ENCODE measurements at regions not wholly inside any gene's neighbourhood (a gene's known extent, or its start where the extent isn't known, plus 50 kb on each side); places are given as distances from the start of the nearest gene placed in this dataset.

DNA sequence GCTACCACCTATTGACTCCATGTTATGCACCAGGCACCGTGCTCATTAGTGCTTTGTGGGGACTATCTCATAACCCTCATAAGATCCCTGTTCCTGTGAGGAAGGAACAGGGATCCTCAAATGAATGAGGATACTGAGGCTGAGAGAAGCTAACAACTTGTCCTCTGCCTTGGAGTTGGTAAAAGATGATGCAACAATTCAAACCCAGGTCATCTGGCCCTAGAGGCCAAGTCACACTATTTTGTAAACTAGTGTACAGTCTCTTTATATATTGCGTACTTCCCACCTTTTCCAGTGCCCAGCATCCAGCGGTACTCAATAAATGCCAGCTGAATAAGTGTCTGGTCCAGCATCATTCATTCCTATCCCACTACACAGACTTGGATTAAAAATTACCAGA lies 92.6 kb downstream of the RCN1 start:
- TF ChIP-seq POLR2A (IDR thresholded peaks at IDR 0.05) = no peak
- TF ChIP-seq POLR2AphosphoS5 (IDR thresholded peaks at IDR 0.05) = no peak
- TF ChIP-seq, protein P1, sequence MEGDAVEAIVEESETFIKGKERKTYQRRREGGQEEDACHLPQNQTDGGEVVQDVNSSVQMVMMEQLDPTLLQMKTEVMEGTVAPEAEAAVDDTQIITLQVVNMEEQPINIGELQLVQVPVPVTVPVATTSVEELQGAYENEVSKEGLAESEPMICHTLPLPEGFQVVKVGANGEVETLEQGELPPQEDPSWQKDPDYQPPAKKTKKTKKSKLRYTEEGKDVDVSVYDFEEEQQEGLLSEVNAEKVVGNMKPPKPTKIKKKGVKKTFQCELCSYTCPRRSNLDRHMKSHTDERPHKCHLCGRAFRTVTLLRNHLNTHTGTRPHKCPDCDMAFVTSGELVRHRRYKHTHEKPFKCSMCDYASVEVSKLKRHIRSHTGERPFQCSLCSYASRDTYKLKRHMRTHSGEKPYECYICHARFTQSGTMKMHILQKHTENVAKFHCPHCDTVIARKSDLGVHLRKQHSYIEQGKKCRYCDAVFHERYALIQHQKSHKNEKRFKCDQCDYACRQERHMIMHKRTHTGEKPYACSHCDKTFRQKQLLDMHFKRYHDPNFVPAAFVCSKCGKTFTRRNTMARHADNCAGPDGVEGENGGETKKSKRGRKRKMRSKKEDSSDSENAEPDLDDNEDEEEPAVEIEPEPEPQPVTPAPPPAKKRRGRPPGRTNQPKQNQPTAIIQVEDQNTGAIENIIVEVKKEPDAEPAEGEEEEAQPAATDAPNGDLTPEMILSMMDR (IDR thresholded peaks at IDR 0.05 in 8 of 11, conservative IDR thresholded peaks at IDR 0.05 in 3 of 11) = no peak
- H3K4me1 ChIP-seq = no peaks in the 10 kb centered on the region
- H3K27me3 ChIP-seq (replicated peaks in 1 of 7) = peaks cover 0 to 12% (median 0%) of the 10 kb centered on the region in 7 donors
- no peak overlapping the region for H3K4me3 ChIP-seq
- intact Hi-C loops (cut with DNase I; ENCODE audit: low total_unique reads) = no loop called here
- no peaks in the 10 kb centered on the region for H3K9me3 ChIP-seq
- H3K36me3 ChIP-seq = no peaks in the 10 kb centered on the region
- H3K27ac ChIP-seq = no peak overlapping the region
- 89 to 96% (median 92%) methylated on average over 3 of the region's 3 CpGs for WGBS, 5 donors
- DNase-seq = no peak

DNA sequence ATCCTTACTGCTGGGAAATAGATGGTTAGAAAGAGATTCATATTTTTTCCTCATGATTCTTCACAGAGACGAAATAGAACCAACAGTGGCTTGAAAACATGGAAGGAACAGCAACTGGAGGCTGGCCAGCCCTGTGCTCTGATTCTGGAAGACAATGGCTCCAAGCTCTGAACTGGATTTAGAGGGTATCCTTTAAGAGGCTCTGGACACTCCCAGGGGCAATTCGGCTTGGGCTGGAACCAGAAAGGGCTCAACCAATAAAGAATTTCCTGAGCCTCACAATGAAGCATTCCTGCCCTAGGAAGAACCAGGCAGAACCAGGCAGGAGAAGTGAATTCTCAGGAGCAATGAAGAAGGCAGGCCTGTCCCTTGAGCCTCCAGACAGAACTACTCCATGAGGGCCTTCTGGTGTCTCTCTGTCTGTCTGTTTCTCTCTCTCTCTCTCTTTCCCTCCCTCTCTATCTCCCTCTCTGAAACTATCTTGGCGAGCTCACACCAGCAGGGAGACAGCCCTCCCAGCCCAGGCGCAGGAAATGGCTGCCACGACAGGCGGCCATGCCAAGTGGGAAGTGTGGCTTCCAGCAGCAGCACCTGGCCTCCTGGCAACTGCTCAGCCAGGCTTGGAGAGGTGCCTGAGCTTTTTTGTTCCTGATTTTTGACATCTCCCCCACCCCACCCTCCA lies 93.3 kb downstream of the RCN1 start:
- no peak for TF ChIP-seq POLR2AphosphoS5 (IDR thresholded peaks at IDR 0.05)
- TF ChIP-seq, protein P1 (IDR thresholded peaks at IDR 0.05 in 8 of 11, conservative IDR thresholded peaks at IDR 0.05 in 3 of 11) = no peak
- no peak for TF ChIP-seq POLR2A (IDR thresholded peaks at IDR 0.05)
- intact Hi-C loops (cut with DNase I; ENCODE audit: low total_unique reads) = no loop called here
- DNase-seq = no peak
- Histone ChIP-seq H3K27ac (no peak overlapping the region), H3K4me1 (no peaks in the 10 kb centered on the region), H3K9me3 (no peaks in the 10 kb centered on the region), H3K4me3 (no peak overlapping the region), H3K27me3 (replicated peaks in 1 of 7) (peaks cover 0 to 12% (median 0%) of the 10 kb centered on the region in 7 donors), H3K36me3 (no peaks in the 10 kb centered on the region)
- 39 to 56% (median 46%) methylated on average over 6 of the region's 6 CpGs for WGBS, 5 donors

DNA sequence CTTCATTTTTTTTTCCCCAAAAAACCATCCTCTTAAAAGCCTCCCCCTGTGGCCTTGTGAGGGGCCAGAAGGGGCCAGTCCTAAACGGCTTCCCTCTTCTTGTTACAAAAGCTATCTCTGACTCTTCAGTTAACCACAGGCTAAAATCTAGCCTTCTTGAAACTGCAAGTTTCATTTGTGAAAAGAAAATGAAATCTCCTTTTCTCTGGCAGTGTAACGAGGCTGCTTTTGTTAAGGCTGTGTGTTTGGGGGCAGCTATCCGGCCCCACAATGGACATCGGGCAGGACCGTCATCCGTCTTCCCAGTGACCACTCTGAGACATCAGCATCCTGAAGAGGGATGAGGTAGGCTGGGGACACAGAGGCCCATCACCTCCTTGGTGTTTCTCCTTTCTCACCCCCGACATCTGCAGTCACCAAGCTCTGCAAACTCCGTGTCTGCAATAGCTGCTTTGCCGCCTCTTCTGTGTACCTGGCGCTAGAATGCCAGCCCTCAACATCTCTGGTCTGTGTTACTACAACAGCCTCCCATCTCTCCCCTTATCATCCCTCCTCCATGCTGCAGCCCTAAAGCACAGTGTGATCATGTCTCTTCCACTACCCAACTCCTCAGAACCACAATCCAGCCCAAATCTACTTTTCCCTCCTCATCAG lies 94.0 kb downstream of the RCN1 start:
- TF ChIP-seq, protein P1 (IDR thresholded peaks at IDR 0.05 in 8 of 11, conservative IDR thresholded peaks at IDR 0.05 in 3 of 11) = no peak
- TF ChIP-seq POLR2A (IDR thresholded peaks at IDR 0.05) (no peak), POLR2AphosphoS5 (IDR thresholded peaks at IDR 0.05) (no peak)
- 74 to 86% (median 77%) methylated on average over 10 of the region's 10 CpGs for WGBS, 5 donors
- H3K27ac ChIP-seq = no peak overlapping the region
- no peaks in the 10 kb centered on the region for H3K4me1 ChIP-seq
- peaks cover 0 to 12% (median 0%) of the 10 kb centered on the region in 7 donors for H3K27me3 ChIP-seq (replicated peaks in 1 of 7)
- intact Hi-C loops (cut with DNase I; ENCODE audit: low total_unique reads) = no loop called here
- H3K9me3 ChIP-seq = no peaks in the 10 kb centered on the region
- no peak for DNase-seq
- no peaks in the 10 kb centered on the region for H3K36me3 ChIP-seq
- no peak overlapping the region for H3K4me3 ChIP-seq

DNA sequence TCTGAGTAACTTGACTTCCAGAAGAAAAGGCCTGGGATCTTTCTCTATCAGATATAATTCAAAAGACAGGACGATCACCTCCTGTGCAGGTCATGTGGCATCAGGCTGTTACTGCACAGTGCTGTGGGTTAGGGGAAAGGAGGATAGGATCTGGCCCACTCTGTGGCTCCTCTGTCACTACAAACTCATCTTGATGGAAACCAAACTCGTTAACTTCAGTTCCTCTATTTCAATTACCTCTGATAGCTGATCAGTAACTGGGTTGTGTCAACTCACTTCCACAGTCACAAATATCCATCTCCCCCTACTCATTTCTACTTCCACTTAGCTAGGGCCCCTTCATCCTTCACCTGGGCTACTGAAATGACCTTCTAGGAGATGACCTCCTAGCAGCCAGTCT lies 95.2 kb downstream of the RCN1 start:
- no peaks in the 10 kb centered on the region for H3K36me3 ChIP-seq
- H3K27ac ChIP-seq = no peak overlapping the region
- TF ChIP-seq POLR2A (IDR thresholded peaks at IDR 0.05) (no peak), POLR2AphosphoS5 (IDR thresholded peaks at IDR 0.05) (no peak)
- TF ChIP-seq, protein P1 (IDR thresholded peaks at IDR 0.05 in 8 of 11, conservative IDR thresholded peaks at IDR 0.05 in 3 of 11) = no peak
- intact Hi-C loops (cut with DNase I; ENCODE audit: low total_unique reads) = no loop called here
- DNase-seq = no peak
- WGBS, 5 donors = 71 to 80% (median 74%) methylated on average over 2 of the region's 2 CpGs
- H3K4me1 ChIP-seq = no peaks in the 10 kb centered on the region
- H3K27me3 ChIP-seq (replicated peaks in 1 of 7) = peaks cover 0 to 12% (median 0%) of the 10 kb centered on the region in 7 donors
- no peaks in the 10 kb centered on the region for H3K9me3 ChIP-seq
- H3K4me3 ChIP-seq = no peak overlapping the region

Measured in spleen (tissue), 11 donors.